NCI-H1694 (cell line): ENCODE measurements at regions not wholly inside any gene's neighbourhood (a gene's known extent, or its start where the extent isn't known, plus 50 kb on each side); places are given as distances from the start of the nearest gene placed in this dataset.
"Not testable (repeated sequence)": the region's sequence is repeated elsewhere in the genome, so short reads cannot be mapped to it uniquely, and the experiment has no call there.

ENCODE experiments used
- DNase-seq: peaks from one replicate; lab custom pipeline; 2025; lab: John Stamatoyannopoulos, UW

GRCh38 chr5:167281925-167282324 is 1009.5 kb upstream of the WWC1 start:
- DNase-seq: no peak

GRCh38 chr5:167283691-167284090 is 1007.8 kb upstream of the WWC1 start:
- no peak for DNase-seq

- no peak for DNase-seq
Observed at GRCh38 chr5:167284222-167284890, 1007.1 kb upstream of the WWC1 start.

GRCh38 chr5:167285591-167285990 is 1005.9 kb upstream of the WWC1 start:
- DNase-seq: no peak

GRCh38 chr5:167286891-167287290 is 1004.6 kb upstream of the WWC1 start:
- no peak for DNase-seq

GRCh38 chr5:167290478-167290877 is 1001.0 kb upstream of the WWC1 start:
- DNase-seq: no peak

GRCh38 chr5:167294882-167295680 is 996.4 kb upstream of the WWC1 start:
- DNase-seq: no peak

- no peak for DNase-seq
Observed at GRCh38 chr5:167295681-167296005, 995.8 kb upstream of the WWC1 start.

GRCh38 chr5:167296066-167296465 is 995.4 kb upstream of the WWC1 start:
- DNase-seq: no peak

GRCh38 chr5:167296661-167297060 is 994.8 kb upstream of the WWC1 start:
- DNase-seq: no peak

- not testable (repeated sequence) for DNase-seq
Observed at GRCh38 chr5:167299861-167300260, 991.6 kb upstream of the WWC1 start.

- DNase-seq: no peak
Observed at GRCh38 chr5:167303582-167303981, 987.9 kb upstream of the WWC1 start.

- no peak for DNase-seq
Observed at GRCh38 chr5:167304834-167305469, 986.5 kb upstream of the WWC1 start.

GRCh38 chr5:167305591-167306213 is 985.7 kb upstream of the WWC1 start:
- no peak for DNase-seq

GRCh38 chr5:167307042-167307441 is 984.4 kb upstream of the WWC1 start:
- DNase-seq: no peak

- no peak for DNase-seq
Observed at GRCh38 chr5:167308466-167308865, 983.0 kb upstream of the WWC1 start.

GRCh38 chr5:167309941-167310517 is 981.4 kb upstream of the WWC1 start:
- DNase-seq: no peak

- no peak for DNase-seq
Observed at GRCh38 chr5:167311340-167311739, 980.1 kb upstream of the WWC1 start.

GRCh38 chr5:167312225-167312624 is 979.2 kb upstream of the WWC1 start:
- DNase-seq: no peak

GRCh38 chr5:167315762-167316161 is 975.7 kb upstream of the WWC1 start:
- DNase-seq: no peak

- no peak for DNase-seq
Observed at GRCh38 chr5:167317884-167318283, 973.6 kb upstream of the WWC1 start.

GRCh38 chr5:167319243-167319642 is 972.2 kb upstream of the WWC1 start:
- DNase-seq: no peak
